IPS-20b (cell line): ENCODE measurements at regions not wholly inside any gene's neighbourhood (a gene's known extent, or its start where the extent isn't known, plus 50 kb on each side); places are given as distances from the start of the nearest gene placed in this dataset.
"Not testable (repeated sequence)": the region's sequence is repeated elsewhere in the genome, so short reads cannot be mapped to it uniquely, and the experiment has no call there.

ENCODE experiments used
- H3K27ac ChIP-seq: one replicate; pipeline ENCODE4 v1.5.1; 2013; ENCODE audit warnings: low read length
- H3K27me3 ChIP-seq: 2 replicates; pipeline ENCODE4 v1.6.1; 2013; ENCODE audit warnings: mild to moderate bottlenecking, low read length, inconsistent platforms; ENCODE audit not compliant: insufficient read depth
- H3K36me3 ChIP-seq: 2 replicates; pipeline ENCODE4 v1.6.1; 2013; ENCODE audit warnings: low read depth, mild to moderate bottlenecking, inconsistent platforms, low read length, moderate library complexity; ENCODE audit not compliant: insufficient read depth
- H3K4me1 ChIP-seq: 2 replicates; pipeline ENCODE4 v1.6.1; 2013; ENCODE audit warnings: mild to moderate bottlenecking, control low read depth, inconsistent platforms, low read length, moderate library complexity; ENCODE audit not compliant: insufficient read depth
- H3K4me3 ChIP-seq: 2 replicates; pipeline ENCODE4 v1.5.1; 2013; ENCODE audit warnings: mild to moderate bottlenecking, low read length, inconsistent platforms
- H3K9ac ChIP-seq: 2 replicates; pipeline ENCODE4 v1.6.1; 2013; ENCODE audit warnings: low read depth, mild to moderate bottlenecking, inconsistent platforms, low read length, moderate library complexity
- H3K9me3 ChIP-seq: 2 replicates; pipeline ENCODE4 v1.6.1; 2013; ENCODE audit warnings: mild to moderate bottlenecking, low read depth, low read length, inconsistent platforms; ENCODE audit not compliant: insufficient read depth

DNA sequence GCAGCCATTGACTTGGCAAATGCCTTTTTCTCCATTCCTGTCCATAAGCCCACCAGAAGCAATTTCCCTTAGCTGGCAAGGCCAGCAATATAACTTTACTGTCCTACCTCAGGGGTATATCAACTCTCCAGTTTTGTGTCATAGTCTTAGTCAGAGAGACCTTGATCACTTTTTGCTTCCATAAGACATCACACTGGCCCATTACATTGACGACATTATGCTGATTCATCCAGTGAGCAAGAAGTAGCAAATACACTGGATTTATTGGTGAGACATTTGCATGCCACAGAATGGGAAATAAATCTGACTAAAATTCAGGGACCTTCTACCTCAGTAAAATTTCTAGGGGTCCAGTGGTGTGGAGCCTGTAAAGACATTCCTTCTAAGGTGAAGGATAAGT is 649.7 kb upstream of the ANKRD30A start:
- no peaks in the 10 kb centered on the region for H3K27me3 ChIP-seq
- H3K36me3 ChIP-seq, result no peaks in the 10 kb centered on the region
- H3K9me3 ChIP-seq, result no peaks in the 10 kb centered on the region
- no peak overlapping the region for H3K9ac ChIP-seq
- no peak overlapping the region for H3K27ac ChIP-seq
- H3K4me1 ChIP-seq, result no peaks in the 10 kb centered on the region
- no peak overlapping the region for H3K4me3 ChIP-seq

GRCh38 chr10:36474456-36474855 is 650.9 kb upstream of the ANKRD30A start:
- Histone ChIP-seq H3K4me3 (no peak overlapping the region), H3K4me1 (no peaks in the 10 kb centered on the region), H3K9ac (no peak overlapping the region), H3K27me3 (no peaks in the 10 kb centered on the region), H3K27ac (no peak overlapping the region), H3K9me3 (no peaks in the 10 kb centered on the region), H3K36me3 (no peaks in the 10 kb centered on the region)

- Histone ChIP-seq H3K9me3 (no peaks in the 10 kb centered on the region), H3K36me3 (no peaks in the 10 kb centered on the region), H3K4me3 (no peak overlapping the region), H3K27me3 (no peaks in the 10 kb centered on the region), H3K4me1 (no peaks in the 10 kb centered on the region), H3K27ac (no peak overlapping the region), H3K9ac (no peak overlapping the region)
These were observed 652.3 kb upstream of the ANKRD30A start for GRCh38 chr10:36473122-36473521.

DNA sequence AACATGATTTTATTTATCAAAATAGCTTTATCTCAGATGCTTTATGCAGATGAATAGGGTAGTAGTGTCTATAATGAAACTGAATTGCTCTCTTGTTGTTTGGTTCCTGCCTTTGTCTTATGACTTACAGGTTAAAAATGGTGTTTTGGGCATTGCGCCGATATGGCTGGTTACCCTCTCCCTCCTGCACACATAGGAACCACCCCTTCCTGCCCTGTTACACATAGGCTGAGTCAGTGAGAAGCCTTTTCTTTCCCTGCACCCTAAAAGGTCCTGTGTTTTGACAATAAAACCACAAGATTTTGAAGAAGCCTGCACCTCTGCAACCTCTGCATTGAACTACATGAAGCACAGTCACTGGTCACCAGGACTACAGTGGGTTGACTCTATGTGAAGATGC is 655.8 kb upstream of the ANKRD30A start:
- Histone ChIP-seq H3K36me3 (no peaks in the 10 kb centered on the region), H3K4me3 (no peak overlapping the region), H3K9me3 (no peaks in the 10 kb centered on the region), H3K27ac (no peak overlapping the region), H3K9ac (no peak overlapping the region), H3K4me1 (no peaks in the 10 kb centered on the region), H3K27me3 (no peaks in the 10 kb centered on the region)

GRCh38 chr10:36468620-36469019 is 656.8 kb upstream of the ANKRD30A start:
- Histone ChIP-seq H3K27me3 (no peaks in the 10 kb centered on the region), H3K4me3 (no peak overlapping the region), H3K4me1 (no peaks in the 10 kb centered on the region), H3K9me3 (no peaks in the 10 kb centered on the region), H3K36me3 (no peaks in the 10 kb centered on the region), H3K27ac (no peak overlapping the region), H3K9ac (no peak overlapping the region)

DNA sequence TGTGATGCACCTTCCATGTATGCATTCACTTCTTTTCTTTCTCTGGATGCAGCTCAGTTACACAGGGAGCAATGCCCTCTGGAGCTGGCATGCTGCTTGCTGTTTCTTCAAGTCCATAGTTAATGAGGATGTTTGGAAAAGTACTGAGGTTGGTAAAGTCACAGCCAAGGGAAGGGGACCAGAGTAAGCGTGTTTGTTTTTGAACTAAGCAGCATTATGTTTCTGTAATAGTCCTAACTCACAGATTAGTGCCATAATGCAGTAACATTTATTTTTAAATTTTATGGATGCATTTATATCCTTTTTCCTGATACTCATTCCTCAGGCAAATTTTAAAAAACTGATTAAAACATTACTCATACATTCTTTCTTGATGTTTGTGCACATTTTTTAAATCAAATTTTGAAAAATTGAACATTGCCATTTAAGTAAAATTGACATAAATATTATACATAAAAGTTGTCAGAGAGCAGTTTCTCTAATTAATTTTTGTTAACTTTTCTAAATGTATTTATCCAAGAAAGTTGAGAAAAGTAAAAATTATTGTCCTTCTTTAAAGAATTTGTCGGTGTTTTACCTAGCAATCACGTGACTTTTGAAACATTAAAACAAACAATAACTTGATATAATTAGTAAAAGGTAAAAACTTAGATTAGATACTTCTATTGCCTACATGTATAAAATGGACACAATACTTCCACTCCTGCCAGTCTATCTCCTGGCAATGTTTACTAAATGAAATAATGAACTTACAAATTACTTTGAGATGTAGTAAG is 659.6 kb upstream of the ANKRD30A start:
- H3K4me1 ChIP-seq, result no peaks in the 10 kb centered on the region
- 0 out of 2 replicates have a peak, but pooled peaks cover 3% of the 10 kb centered on the region for H3K9me3 ChIP-seq
- H3K27me3 ChIP-seq, result no peaks in the 10 kb centered on the region
- no peak overlapping the region for H3K9ac ChIP-seq
- H3K4me3 ChIP-seq, result no peak overlapping the region
- no peaks in the 10 kb centered on the region for H3K36me3 ChIP-seq
- H3K27ac ChIP-seq, result no peak overlapping the region

- Histone ChIP-seq H3K9ac (no peak overlapping the region), H3K36me3 (no peaks in the 10 kb centered on the region), H3K27ac (no peak overlapping the region), H3K9me3 (0 out of 2 replicates have a peak, but pooled peaks cover 3% of the 10 kb centered on the region), H3K27me3 (no peaks in the 10 kb centered on the region), H3K4me1 (no peaks in the 10 kb centered on the region), H3K4me3 (no peak overlapping the region)
These were observed 661.1 kb upstream of the ANKRD30A start for GRCh38 chr10:36464291-36464690.

- Histone ChIP-seq H3K4me3 (no peak overlapping the region), H3K9ac (no peak overlapping the region), H3K27me3 (no peaks in the 10 kb centered on the region), H3K36me3 (no peaks in the 10 kb centered on the region), H3K4me1 (no peaks in the 10 kb centered on the region), H3K27ac (no peak overlapping the region), H3K9me3 (peaks cover 3% of the 10 kb centered on the region; the same call in 1 of the 2 replicates)
These were observed 662.0 kb upstream of the ANKRD30A start for GRCh38 chr10:36463390-36463789.

GRCh38 chr10:36462194-36462593 is 663.2 kb upstream of the ANKRD30A start:
- no peaks in the 10 kb centered on the region for H3K4me1 ChIP-seq
- no peak overlapping the region for H3K27ac ChIP-seq
- H3K36me3 ChIP-seq, result no peaks in the 10 kb centered on the region
- no peaks in the 10 kb centered on the region for H3K27me3 ChIP-seq
- no peak overlapping the region for H3K4me3 ChIP-seq
- no peak overlapping the region for H3K9ac ChIP-seq
- peaks cover 11% of the 10 kb centered on the region for H3K9me3 ChIP-seq

GRCh38 chr10:36458437-36458836 is 667.0 kb upstream of the ANKRD30A start:
- H3K36me3 ChIP-seq, H3K27ac ChIP-seq, H3K4me1 ChIP-seq, H3K27me3 ChIP-seq, H3K9ac ChIP-seq, H3K4me3 ChIP-seq: not testable (repeated sequence)
- peaks cover 11% of the 10 kb centered on the region for H3K9me3 ChIP-seq

DNA sequence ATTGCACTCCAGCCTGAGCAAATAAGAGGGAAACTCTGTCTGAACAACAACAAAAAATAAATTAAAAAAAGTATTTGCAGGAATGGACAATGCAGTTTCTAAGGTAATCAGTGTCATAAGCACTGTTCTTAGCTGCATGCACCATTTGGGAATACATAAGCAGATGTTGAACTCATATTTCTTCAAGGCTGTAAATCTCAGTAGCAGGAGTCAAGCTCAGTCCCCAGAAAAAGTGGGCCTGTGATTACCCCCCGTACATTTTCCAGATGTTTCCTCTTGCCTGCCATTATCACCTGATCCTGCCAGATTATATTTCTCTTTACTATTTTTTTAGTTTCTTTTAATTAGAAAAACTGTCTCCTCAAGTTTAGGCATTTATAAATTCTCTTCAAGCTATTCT is 667.6 kb upstream of the ANKRD30A start:
- Histone ChIP-seq H3K9ac (no peak overlapping the region), H3K9me3 (peaks cover 10% of the 10 kb centered on the region), H3K4me3 (no peak overlapping the region), H3K4me1 (no peaks in the 10 kb centered on the region), H3K36me3 (no peaks in the 10 kb centered on the region), H3K27me3 (no peaks in the 10 kb centered on the region), H3K27ac (no peak overlapping the region)

- H3K9ac ChIP-seq, result no peak overlapping the region
These were observed 669.8 kb upstream of the ANKRD30A start for GRCh38 chr10:36455526-36456133.

More at GRCh38 chr10:36455526-36456133, 669.8 kb upstream of the ANKRD30A start:
- peaks cover 4% of the 10 kb centered on the region; the same call in 1 of the 2 replicates for H3K4me1 ChIP-seq
- no peak overlapping the region for H3K4me3 ChIP-seq
- H3K36me3 ChIP-seq, result no peaks in the 10 kb centered on the region
- H3K27ac ChIP-seq, result no peak overlapping the region
- H3K27me3 ChIP-seq, result no peaks in the 10 kb centered on the region
- peaks cover 11% of the 10 kb centered on the region for H3K9me3 ChIP-seq
